GM12878 (cell line): ENCODE measurements at regions not wholly inside any gene's neighbourhood (a gene's known extent, or its start where the extent isn't known, plus 50 kb on each side); places are given as distances from the start of the nearest gene placed in this dataset.

Experiments
- CTCF ChIP-seq, 3 experiments: IDR thresholded peaks in 2 of 3; conservative IDR thresholded peaks in 1 of 3; 2 replicates each; pipeline ENCODE4 v1.5.1; 2011; ENCODE audit warnings: low read depth in 3 of 3, low read length in 3 of 3, mild to moderate bottlenecking in 3 of 3, control low read depth in 2 of 3, moderate library complexity in 2 of 3, inconsistent platforms in 1 of 3, mixed read lengths in 1 of 3; ENCODE audit not compliant: control insufficient read depth in 2 of 3, insufficient read depth in 1 of 3; ENCODE audit errors: extremely low read depth in 1 of 3
- MAX ChIP-seq: IDR thresholded peaks from 2 replicates; pipeline ENCODE4 v1.6.1; 2012; ENCODE audit warnings: low read depth, low read length, improper control_type of control experiment
- NR2C2 ChIP-seq: IDR thresholded peaks from 2 replicates; pipeline ENCODE4 v1.6.1; 2011; ENCODE audit warnings: borderline replicate concordance, low read depth; ENCODE audit not compliant: control insufficient read depth, insufficient read length
- POLR2A ChIP-seq: IDR thresholded peaks from 2 replicates; pipeline ENCODE4 v1.6.1; 2011; ENCODE audit warnings: low read depth, mild to moderate bottlenecking, low read length
- RBBP5 ChIP-seq: fragments of 200-600 bp; sonication (generic); conservative IDR thresholded peaks from 2 replicates; pipeline ENCODE4 v1.6.1; 2016
- SMARCA5 ChIP-seq: fragments of 450-650 bp; IDR thresholded peaks from 2 replicates; pipeline ENCODE4 v1.6.1; 2017; ENCODE audit warnings: mild to moderate bottlenecking
- SP1 ChIP-seq: IDR thresholded peaks from one replicate; pipeline ENCODE4 v1.6.1; 2011; ENCODE audit warnings: low read depth, low read length
- USF2 ChIP-seq: IDR thresholded peaks from 2 replicates; pipeline ENCODE4 v1.6.1; 2011; ENCODE audit warnings: low read depth, low read length, improper control_type of control experiment, borderline replicate concordance
- YY1 ChIP-seq: IDR thresholded peaks from 2 replicates; pipeline ENCODE4 v1.6.1; 2011; ENCODE audit warnings: low read depth, mild to moderate bottlenecking, low read length
- ZSCAN29 ChIP-seq: fragments of 450-650 bp; IDR thresholded peaks from 2 replicates; pipeline ENCODE4 v1.6.1; 2017; ENCODE audit warnings: mild to moderate bottlenecking, moderate library complexity

GRCh38 chr4:156576946-156577345, 394.7 kb downstream of the PDGFC start:
- TF ChIP-seq YY1 (no peak), SMARCA5 (no peak), NR2C2 (no peak), CTCF (IDR thresholded peaks at IDR 0.05 in 2 of 3, conservative IDR thresholded peaks at IDR 0.05 in 1 of 3; ENCODE audit: control insufficient read depth in 2 of 3, extremely low read depth in 1 of 3, insufficient read depth in 1 of 3, low read depth in 3 of 3, low read length in 3 of 3) (no peak), MAX (no peak), RBBP5 (no peak), ZSCAN29 (no peak), USF2 (no peak), SP1 (no peak), POLR2A (no peak)
